Upper lobe of right lung (tissue), 1 donor: ENCODE measurements at regions not wholly inside any gene's neighbourhood (a gene's known extent, or its start where the extent isn't known, plus 50 kb on each side); places are given as distances from the start of the nearest gene placed in this dataset.
"Not testable (repeated sequence)": the region's sequence is repeated elsewhere in the genome, so short reads cannot be mapped to it uniquely, and the experiment has no call there.

Source experiments
- ATAC-seq: fragments of 200-7000 bp; cut with Tn5 transposase; one replicate; pipeline ENCODE4 v1.9.1; 2020; ENCODE audit warnings: mild to moderate bottlenecking, moderate library complexity
- DNase-seq: peaks from one replicate; pipeline ENCODE4 v3.0.0-alpha.2; 2020
- H3K27ac ChIP-seq: fragments of 200-600 bp; one replicate; pipeline ENCODE4 v1.8.0; 2022
- H3K27me3 ChIP-seq: fragments of 200-600 bp; one replicate; pipeline ENCODE4 v1.8.0; 2022; ENCODE audit warnings: mild to moderate bottlenecking
- H3K36me3 ChIP-seq: fragments of 200-600 bp; one replicate; pipeline ENCODE4 v1.8.0; 2022
- H3K4me1 ChIP-seq: fragments of 200-600 bp; one replicate; pipeline ENCODE4 v1.8.0; 2022
- H3K4me3 ChIP-seq: fragments of 200-600 bp; one replicate; pipeline ENCODE4 v1.8.0; 2022; ENCODE audit warnings: mild to moderate bottlenecking
- H3K9me3 ChIP-seq: fragments of 200-600 bp; one replicate; pipeline ENCODE4 v1.8.0; 2022
- CTCF ChIP-seq: fragments of 200-600 bp; IDR thresholded peaks from one replicate; pipeline ENCODE4 v1.8.0; 2022; ENCODE audit warnings: antibody characterized with exemption
- intact Hi-C: fragments of 100-400 bp; cut with DNase I; formaldehyde crosslinking; loops from one replicate; pipeline ENCODE4 v1.11.0; 2022
- donor health status: DM: no; HTN: yes; CAD: no; lungs with severe emphysema.

- Histone ChIP-seq H3K27me3 (no peaks in the 10 kb centered on the region), H3K4me1 (peaks cover 17% of the 10 kb centered on the region), H3K9me3 (no peaks in the 10 kb centered on the region), H3K27ac (no peak overlapping the region), H3K36me3 (no peaks in the 10 kb centered on the region), H3K4me3 (no peak overlapping the region)
- no peak for DNase-seq
- no peak for TF ChIP-seq CTCF
- intact Hi-C loops = no loop called here
- no peak for ATAC-seq
These were observed 174.1 kb downstream of the COX18 start for GRCh38 chr4:72895408-72895807.

- intact Hi-C loops = no loop called here
- no peak for TF ChIP-seq CTCF
- peaks cover 17% of the 10 kb centered on the region for H3K4me1 ChIP-seq
- no peak overlapping the region for H3K4me3 ChIP-seq
- peak overlapping the region; percentile 49 for H3K27ac ChIP-seq
- H3K27me3 ChIP-seq = no peaks in the 10 kb centered on the region
- ATAC-seq (peak; percentile 74), DNase-seq (no peak)
- no peaks in the 10 kb centered on the region for H3K9me3 ChIP-seq
- no peaks in the 10 kb centered on the region for H3K36me3 ChIP-seq
These were observed 176.0 kb downstream of the COX18 start for GRCh38 chr4:72893354-72894066.

GRCh38 chr4:72888331-72888730, 181.2 kb downstream of the COX18 start:
- H3K4me1 ChIP-seq = peaks cover 6% of the 10 kb centered on the region
- no peak for DNase-seq
- intact Hi-C loops = no loop called here
- no peak overlapping the region for H3K27ac ChIP-seq
- H3K27me3 ChIP-seq = no peaks in the 10 kb centered on the region
- TF ChIP-seq CTCF = no peak
- H3K36me3 ChIP-seq = no peaks in the 10 kb centered on the region
- no peaks in the 10 kb centered on the region for H3K9me3 ChIP-seq
- H3K4me3 ChIP-seq = no peak overlapping the region
- ATAC-seq = no peak

GRCh38 chr4:72887152-72887551, 182.4 kb downstream of the COX18 start:
- Histone ChIP-seq H3K27me3 (no peaks in the 10 kb centered on the region), H3K27ac (no peak overlapping the region), H3K4me3 (no peak overlapping the region), H3K4me1 (no peaks in the 10 kb centered on the region), H3K36me3 (no peaks in the 10 kb centered on the region), H3K9me3 (no peaks in the 10 kb centered on the region)
- no peak for TF ChIP-seq CTCF
- intact Hi-C loops = no loop called here
- ATAC-seq (no peak), DNase-seq (no peak)

GRCh38 chr4:72886602-72887001, 182.9 kb downstream of the COX18 start:
- Histone ChIP-seq H3K27ac (no peak overlapping the region), H3K27me3 (no peaks in the 10 kb centered on the region), H3K36me3 (no peaks in the 10 kb centered on the region), H3K4me1 (no peaks in the 10 kb centered on the region), H3K4me3 (no peak overlapping the region), H3K9me3 (no peaks in the 10 kb centered on the region)
- TF ChIP-seq CTCF = peak; percentile 20
- ATAC-seq (no peak), DNase-seq (no peak)
- intact Hi-C loops = no loop called here

GRCh38 chr4:72884225-72884624, 185.3 kb downstream of the COX18 start:
- H3K4me1 ChIP-seq, ATAC-seq, DNase-seq, H3K9me3 ChIP-seq, H3K27me3 ChIP-seq, H3K4me3 ChIP-seq, H3K27ac ChIP-seq, H3K36me3 ChIP-seq, intact Hi-C loops: not testable (repeated sequence)
